NCI-H345 treated with DMSO at 0.1 percent for 48 hours (cell line): ENCODE measurements at regions not wholly inside any gene's neighbourhood (a gene's known extent, or its start where the extent isn't known, plus 50 kb on each side); places are given as distances from the start of the nearest gene placed in this dataset.

Experiments used
- DNase-seq: peaks from one replicate; lab custom pipeline; 2025; ENCODE audit not compliant: unreplicated experiment; lab: John Stamatoyannopoulos, UW

DNA sequence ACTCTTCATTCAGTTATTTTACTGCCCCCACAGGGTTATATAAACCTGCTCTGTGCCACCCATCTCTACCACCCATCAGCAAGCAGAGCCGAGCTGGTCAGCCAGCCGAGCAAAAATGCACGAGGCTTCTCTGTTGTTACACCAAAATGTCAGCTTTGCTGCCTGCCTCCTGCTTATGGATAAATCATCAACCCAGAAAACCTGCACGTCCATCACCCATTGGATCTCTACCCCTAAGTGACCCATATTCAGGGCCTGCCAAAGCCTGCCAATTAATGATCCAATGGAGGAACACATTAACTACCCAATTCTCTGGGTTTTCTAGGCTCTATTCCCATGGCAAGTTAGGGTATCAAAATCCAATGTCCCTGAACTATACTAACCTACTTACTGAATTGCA is 365.5 kb upstream of the ACVR2A start:
- no peak for DNase-seq

DNA sequence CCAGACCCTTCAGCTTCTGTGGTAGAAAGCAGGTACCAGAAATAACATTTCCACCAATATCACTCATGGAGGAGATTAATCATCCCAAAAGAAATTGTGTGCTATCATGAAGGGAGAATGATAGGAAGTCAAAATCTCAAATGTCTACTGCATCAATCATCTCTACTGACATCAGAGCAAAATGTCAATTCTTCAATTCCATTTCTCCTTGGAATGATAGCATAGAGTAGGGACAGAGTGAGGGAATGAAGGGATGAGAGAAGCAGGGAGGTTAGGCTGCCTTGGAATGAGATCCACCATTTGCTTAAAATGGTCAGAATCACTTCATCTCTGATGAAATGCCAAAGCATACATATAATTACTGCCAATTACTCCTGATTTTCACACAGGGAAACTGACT is 371.8 kb upstream of the ACVR2A start:
- DNase-seq = no peak

- DNase-seq = no peak
Measured at GRCh38 chr2:147471126-147471525, 373.7 kb upstream of the ACVR2A start.

DNA sequence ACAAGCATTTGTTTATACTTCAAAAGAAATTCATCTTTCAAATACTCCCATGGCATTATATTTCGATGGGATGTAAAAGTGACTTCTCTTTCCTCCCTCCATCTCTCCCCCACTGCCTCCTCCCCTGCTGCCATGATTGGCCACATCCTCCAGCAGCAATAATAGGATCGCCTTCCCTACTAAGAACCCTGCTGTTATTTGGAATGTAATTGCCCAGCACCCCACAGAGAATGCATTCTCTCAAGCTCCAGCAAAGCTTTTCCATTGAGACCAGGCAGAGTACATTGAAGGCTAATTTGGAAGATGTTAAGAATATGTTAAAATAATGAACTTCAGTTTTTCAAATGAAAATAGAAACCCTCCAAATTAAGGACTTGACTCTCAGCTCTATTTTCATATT is 375.4 kb upstream of the ACVR2A start:
- DNase-seq = peak; percentile 75

DNA sequence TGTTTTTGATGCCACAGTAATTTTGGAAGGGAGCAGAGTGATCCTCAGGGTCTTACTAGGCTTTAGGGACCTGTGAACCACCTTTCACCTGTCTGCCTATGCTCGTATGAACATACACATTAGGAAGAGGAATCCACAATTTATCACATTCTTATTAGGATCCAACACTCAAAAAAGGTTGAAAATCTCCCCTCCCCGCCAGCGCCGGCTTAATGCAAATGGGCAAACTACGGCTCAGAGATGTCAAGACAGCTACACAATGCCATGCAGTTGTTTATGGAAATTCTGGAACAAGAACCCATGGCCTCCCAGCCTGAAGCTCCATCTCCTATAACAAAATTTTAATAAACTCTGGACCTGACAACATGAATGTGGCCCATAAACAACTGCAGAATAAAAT is 375.9 kb upstream of the ACVR2A start:
- no peak for DNase-seq

- no peak for DNase-seq
Measured at GRCh38 chr2:147468349-147468748, 376.5 kb upstream of the ACVR2A start.

DNA sequence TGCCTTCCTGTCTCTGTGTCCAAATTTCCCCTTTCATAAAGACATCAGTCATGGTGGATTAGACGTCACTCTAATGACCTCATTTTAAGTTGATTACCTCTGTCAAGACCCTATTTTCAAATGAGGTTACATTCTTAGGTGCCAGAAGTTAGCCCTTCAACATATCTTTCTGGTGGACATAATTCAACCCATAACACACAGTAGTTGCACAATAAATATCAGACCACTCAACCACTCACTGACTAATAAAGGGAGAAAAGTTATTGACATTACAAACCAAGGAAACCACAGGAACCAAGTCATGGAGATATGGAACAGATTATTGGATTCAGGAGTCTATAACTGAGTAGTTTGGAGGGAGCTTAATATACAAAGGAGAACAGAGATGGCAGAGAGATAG is 377.4 kb upstream of the ACVR2A start:
- no peak for DNase-seq

- DNase-seq = no peak
Measured at GRCh38 chr2:147464737-147465357, 380.0 kb upstream of the ACVR2A start.

GRCh38 chr2:147463881-147464520 is 380.8 kb upstream of the ACVR2A start:
- no peak for DNase-seq

GRCh38 chr2:147460155-147460554 is 384.7 kb upstream of the ACVR2A start:
- DNase-seq = no peak

DNA sequence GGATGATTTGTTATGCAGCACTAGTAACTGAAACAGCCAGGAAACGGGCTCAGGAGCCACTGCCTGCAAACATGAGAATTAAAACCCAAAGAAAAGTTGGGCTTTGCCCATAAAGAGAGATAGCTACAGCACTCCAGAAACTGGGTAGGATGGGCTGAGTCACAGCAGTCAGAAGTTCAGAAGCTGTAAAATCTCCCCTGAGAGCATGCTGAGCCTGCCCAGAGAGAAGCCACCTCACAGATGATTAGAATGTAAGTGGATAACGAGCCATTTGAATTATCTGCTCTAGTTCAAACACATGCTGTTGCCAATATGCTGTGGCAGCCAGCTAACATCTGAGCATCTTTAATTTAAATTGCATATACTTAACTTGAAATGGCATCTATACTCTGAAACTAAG is 388.1 kb upstream of the ACVR2A start:
- DNase-seq = no peak

DNA sequence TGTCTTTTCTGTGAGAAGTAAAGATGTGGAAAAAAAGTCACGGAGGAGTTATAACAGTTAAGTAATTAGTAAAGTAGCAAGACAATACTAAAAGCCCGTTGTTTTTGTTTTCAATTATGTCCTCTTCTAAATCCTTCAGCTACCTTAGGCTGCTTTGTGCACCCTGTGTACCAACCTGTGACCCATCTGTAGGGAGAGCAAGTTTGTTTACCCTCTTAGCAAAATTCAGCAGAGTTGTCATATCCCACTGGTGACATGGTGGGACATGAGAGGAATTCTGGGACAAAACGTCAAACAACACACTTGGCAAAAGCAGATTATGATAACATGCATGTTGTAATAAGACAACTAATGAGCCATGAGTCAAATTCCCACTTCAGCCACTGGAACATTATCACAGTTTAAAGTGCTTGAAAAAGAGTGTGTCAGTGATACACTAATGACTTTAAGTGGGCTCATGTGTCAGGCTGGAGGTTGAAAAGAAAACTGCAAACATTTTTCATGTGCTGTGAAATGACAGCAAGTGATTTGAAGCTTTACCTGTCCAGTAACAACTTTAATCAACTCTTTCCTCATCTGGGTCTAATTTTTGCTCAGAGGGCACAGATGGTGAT is 392.8 kb upstream of the ACVR2A start:
- DNase-seq = no peak

GRCh38 chr2:147450661-147451510 is 393.9 kb upstream of the ACVR2A start:
- DNase-seq = no peak

DNA sequence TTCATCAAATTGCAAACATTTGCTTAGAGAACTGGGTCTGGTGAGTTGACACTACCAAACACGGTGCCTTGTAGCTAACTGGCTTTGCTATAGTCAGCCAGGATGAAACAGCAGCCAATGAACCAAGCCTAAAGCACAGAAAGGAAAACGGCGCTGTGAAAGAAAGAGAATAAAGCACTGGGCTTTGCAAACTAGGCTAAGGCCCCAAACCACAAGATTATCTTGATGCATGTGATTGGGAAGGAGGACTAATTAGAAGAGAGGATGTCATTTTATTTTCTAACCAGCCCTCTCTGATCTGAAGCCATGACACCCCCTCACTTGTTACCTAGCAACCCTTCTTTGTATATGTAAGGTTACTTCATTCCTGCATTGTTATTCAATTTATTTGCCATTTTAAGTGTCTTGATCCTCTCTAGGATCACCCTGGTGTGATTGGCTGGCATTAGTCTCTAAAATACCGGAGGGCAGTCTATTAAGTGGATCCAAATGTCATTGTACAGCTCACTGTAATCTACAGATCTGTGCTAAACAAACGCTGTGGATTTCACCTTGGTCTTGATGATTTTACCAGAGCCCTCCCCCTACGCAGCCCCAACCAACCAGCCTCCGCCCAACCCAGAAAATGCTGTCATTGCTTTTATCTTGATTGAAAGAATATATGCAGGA is 395.4 kb upstream of the ACVR2A start:
- peak; percentile 20 for DNase-seq

GRCh38 chr2:147442816-147443215 is 402.0 kb upstream of the ACVR2A start:
- no peak for DNase-seq

DNA sequence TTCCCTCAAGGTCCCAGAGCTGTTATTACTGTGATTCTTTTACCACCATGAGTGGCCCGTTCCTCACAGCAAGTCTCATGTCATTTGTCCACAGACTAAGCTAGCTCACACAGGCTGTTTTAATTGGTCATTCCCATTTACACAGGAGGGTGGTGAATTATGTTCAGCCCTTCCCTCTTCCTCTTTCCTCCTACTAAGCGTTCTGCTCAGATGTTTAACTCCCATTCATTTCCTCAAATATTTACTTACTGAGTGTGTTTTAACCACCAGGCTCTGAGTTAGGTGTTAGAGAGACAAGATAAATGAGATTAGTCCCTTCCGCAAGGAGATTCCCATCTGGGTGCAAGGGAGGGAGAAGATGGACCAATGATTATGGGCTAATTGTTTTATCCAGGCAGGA is 403.6 kb upstream of the ACVR2A start:
- DNase-seq = no peak

GRCh38 chr2:147440734-147441133 is 404.1 kb upstream of the ACVR2A start:
- DNase-seq = no peak

DNA sequence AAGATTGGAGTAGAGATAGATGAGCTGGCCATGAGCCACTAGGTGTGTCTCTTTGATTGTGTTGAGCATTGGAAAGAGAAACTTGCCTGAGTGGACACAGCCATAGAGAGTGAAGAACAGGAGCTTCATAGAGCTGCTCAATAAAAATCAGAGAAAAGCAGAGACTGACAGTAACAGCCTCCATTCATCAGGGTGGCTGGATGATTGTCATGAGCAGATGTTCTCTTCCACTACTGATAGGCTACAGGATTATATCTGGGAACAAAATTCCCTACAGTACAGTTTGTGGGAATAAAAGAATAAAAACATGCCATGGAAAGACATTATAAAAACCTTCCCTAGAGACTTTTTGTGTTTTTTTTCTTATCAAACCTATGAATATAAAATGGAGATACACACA is 404.8 kb upstream of the ACVR2A start:
- no peak for DNase-seq

DNA sequence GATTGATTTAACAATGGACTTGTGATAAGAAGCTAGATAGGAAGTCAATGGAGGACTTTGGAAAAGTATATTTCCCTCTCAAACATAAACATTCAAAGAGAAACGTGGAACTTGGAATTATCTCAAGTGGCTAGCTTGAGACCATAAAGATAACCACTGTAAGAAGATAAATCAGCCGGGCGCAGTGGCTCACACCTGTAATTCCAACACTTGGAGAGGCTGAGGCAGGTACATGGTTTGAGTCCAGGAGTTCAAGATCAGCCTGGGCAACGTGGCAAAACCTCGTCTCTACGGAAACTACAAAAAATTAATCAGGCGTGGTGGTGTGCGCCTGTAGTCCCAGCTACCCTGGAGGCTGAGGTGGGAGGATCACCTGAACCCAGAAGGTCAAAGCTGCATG is 405.9 kb upstream of the ACVR2A start:
- no peak for DNase-seq

DNA sequence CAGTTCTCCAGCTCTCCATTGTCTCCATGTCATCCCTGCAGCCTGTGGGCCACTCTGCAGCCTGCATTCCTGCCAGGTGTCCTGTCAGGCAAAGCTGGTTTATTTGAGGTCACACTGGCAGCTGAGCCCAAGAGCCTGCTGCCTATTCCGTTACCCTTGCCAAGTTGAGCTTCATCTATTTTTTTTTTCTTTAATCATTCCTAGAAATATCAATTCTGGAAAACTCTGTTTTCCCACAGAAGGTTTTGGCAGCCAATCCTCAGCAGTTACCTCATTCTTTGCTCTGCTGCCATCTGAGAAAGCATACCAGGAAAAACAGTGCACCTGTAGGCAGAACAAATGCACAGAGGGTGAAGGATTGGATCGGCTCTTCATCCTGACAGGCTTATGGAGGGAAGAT is 411.0 kb upstream of the ACVR2A start:
- DNase-seq = no peak

DNA sequence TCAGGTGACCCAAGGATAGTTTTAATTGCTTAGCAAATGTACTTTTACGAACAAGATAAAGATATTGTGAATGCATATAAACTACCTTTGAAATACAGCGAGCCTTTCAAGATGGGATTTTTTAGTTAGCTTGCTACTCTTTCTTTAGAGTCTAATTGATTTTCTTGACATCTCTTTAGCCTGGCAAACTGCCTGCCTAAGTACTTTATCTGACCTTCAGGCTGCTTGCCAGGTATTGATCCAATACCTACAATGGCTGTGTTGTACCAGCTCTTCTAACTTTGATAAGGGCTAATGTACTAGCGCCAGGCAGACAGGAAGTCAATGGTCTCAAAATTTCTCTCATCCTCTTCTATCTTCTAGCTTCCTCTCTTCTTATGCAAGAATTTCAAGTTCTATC is 414.4 kb upstream of the ACVR2A start:
- no peak for DNase-seq
